Mucosa of stomach (tissue), 1 donor: ENCODE measurements at regions not wholly inside any gene's neighbourhood (a gene's known extent, or its start where the extent isn't known, plus 50 kb on each side); places are given as distances from the start of the nearest gene placed in this dataset.

Experiments
- H3K27me3 ChIP-seq: one replicate; pipeline ENCODE4 v1.7.0; 2013; ENCODE audit warnings: mild to moderate bottlenecking, low read length; ENCODE audit not compliant: control insufficient read depth, insufficient read depth
- H3K36me3 ChIP-seq: one replicate; pipeline ENCODE4 v1.7.0; 2013; ENCODE audit warnings: low read length; ENCODE audit not compliant: control insufficient read depth, insufficient read depth
- H3K4me1 ChIP-seq: one replicate; pipeline ENCODE4 v1.7.0; 2013; ENCODE audit warnings: mild to moderate bottlenecking, low read length; ENCODE audit not compliant: control insufficient read depth, insufficient read depth
- H3K4me3 ChIP-seq: one replicate; pipeline ENCODE4 v1.7.0; 2013; ENCODE audit warnings: low read length
- H3K9ac ChIP-seq: one replicate; pipeline ENCODE4 v1.7.0; 2013; ENCODE audit warnings: mild to moderate bottlenecking, low read length, moderate library complexity
- H3K9me3 ChIP-seq: one replicate; pipeline ENCODE4 v1.7.0; 2013; ENCODE audit warnings: mild to moderate bottlenecking, low read length, moderate library complexity; ENCODE audit not compliant: control insufficient read depth
- donor health status: Pancreatic carcinoma.

- no peak overlapping the region for H3K4me3 ChIP-seq
- no peaks in the 10 kb centered on the region for H3K27me3 ChIP-seq
- H3K36me3 ChIP-seq, result no peaks in the 10 kb centered on the region
- peaks cover 11% of the 10 kb centered on the region for H3K4me1 ChIP-seq
- no peak overlapping the region for H3K9ac ChIP-seq
- no peaks in the 10 kb centered on the region for H3K9me3 ChIP-seq
Measured at GRCh38 chr2:64866797-64867196, 122.4 kb upstream of the SLC1A4 start.

DNA sequence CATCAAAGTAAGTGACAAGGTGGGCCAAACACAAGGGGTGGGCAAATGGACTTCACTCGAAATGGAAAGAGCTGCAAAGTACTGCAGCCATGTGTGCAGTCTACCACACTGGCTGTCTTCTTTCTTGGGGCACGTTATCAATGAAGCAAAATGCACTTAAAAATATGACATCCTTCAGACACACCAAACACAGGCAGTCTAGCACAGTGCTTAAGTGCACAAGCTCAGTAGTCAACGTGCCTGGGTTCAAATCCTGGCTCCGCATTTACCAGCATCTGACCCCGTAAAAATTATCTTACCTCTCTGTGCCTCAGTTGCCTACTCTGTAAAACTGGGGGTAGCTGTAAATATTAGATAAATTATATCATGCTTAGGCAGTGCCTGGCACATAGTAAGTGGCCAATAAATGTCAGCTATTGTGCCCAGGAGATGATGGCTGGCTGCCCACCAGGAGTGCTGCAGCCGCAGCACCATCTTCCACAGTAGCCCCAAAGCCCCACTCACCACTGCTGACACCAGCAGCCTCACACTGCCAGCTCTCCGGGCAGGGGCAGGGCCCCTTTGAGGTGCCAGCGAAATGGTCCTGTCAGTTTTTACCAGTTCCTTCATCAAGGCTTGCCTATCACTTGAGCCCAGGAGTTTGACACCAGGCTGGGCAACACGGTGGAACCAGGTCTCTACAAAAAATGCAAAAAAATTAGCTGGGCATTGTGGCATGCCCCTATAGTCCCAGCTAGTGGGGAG is 121.8 kb upstream of the SLC1A4 start:
- H3K27me3 ChIP-seq, result no peaks in the 10 kb centered on the region
- no peaks in the 10 kb centered on the region for H3K9me3 ChIP-seq
- no peak overlapping the region for H3K4me3 ChIP-seq

GRCh38 chr2:64869126-64869525 is 120.1 kb upstream of the SLC1A4 start:
- H3K36me3 ChIP-seq, result no peaks in the 10 kb centered on the region
- H3K9ac ChIP-seq, result no peak overlapping the region
- H3K4me3 ChIP-seq, result no peak overlapping the region
- H3K9me3 ChIP-seq, result no peaks in the 10 kb centered on the region
- no peaks in the 10 kb centered on the region for H3K27me3 ChIP-seq
- peaks cover 15% of the 10 kb centered on the region for H3K4me1 ChIP-seq

More for the DNA sequence above, 121.8 kb upstream of the SLC1A4 start:
- Histone ChIP-seq H3K9ac (no peak overlapping the region), H3K4me1 (peaks cover 11% of the 10 kb centered on the region), H3K36me3 (no peaks in the 10 kb centered on the region)

DNA sequence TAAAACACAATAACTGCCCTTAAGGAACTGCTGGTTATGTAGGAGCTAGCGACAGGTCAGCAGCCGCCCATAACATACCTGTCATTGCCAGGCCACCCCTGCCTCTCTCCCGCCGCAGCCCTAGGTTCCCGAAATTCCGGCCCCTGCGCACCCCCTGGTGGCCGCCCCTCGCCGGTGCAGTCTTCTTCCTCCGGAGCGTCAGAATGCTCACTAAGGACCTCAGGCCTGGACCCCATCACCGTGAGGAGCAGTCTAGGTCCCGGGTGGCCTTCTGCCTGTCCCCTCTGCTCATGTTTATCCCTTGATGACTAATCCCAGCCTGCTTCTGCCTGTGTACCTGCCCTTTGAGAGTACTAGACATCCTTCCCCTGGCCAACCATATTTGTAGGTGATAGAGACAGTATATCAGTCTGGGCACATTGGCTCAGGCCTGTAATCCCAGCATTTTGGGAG is 115.7 kb upstream of the SLC1A4 start:
- H3K4me1 ChIP-seq, result peaks cover 12% of the 10 kb centered on the region
- no peaks in the 10 kb centered on the region for H3K36me3 ChIP-seq
- peak overlapping the region; percentile 23 for H3K9ac ChIP-seq
- no peaks in the 10 kb centered on the region for H3K27me3 ChIP-seq
- H3K9me3 ChIP-seq, result no peaks in the 10 kb centered on the region
- H3K4me3 ChIP-seq, result no peak overlapping the region

DNA sequence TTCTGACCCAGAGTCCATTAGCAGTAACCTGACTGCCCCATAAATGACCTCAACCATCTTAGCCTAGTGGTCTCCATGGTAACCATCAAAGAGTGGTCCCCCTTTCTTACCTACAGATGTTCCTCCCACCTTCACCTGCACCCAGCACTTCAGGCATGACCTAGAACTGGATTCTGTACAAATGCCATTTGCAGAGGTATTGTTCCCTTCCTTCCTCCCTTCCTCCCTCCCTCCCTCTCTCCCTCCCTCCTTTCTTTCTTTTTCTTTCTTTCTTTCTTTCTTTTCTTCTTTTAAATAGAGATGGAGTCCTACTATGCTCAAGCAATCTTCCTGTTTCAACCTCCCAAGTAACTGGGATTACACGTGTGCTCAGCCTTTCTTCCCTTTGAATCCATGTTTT is 114.6 kb upstream of the SLC1A4 start:
- H3K4me1 ChIP-seq, result peaks cover 12% of the 10 kb centered on the region
- H3K4me3 ChIP-seq, result no peak overlapping the region
- H3K9ac ChIP-seq, result no peak overlapping the region
- H3K9me3 ChIP-seq, result no peaks in the 10 kb centered on the region
- H3K27me3 ChIP-seq, result no peaks in the 10 kb centered on the region
- H3K36me3 ChIP-seq, result no peaks in the 10 kb centered on the region

- H3K27me3 ChIP-seq, result no peaks in the 10 kb centered on the region
- H3K36me3 ChIP-seq, result no peaks in the 10 kb centered on the region
- no peak overlapping the region for H3K4me3 ChIP-seq
- peaks cover 12% of the 10 kb centered on the region for H3K4me1 ChIP-seq
- no peak overlapping the region for H3K9ac ChIP-seq
- no peaks in the 10 kb centered on the region for H3K9me3 ChIP-seq
Measured at GRCh38 chr2:64875368-64875767, 113.8 kb upstream of the SLC1A4 start.

GRCh38 chr2:64876137-64876647 is 113.0 kb upstream of the SLC1A4 start:
- Histone ChIP-seq H3K4me1 (peaks cover 12% of the 10 kb centered on the region), H3K4me3 (no peak overlapping the region), H3K36me3 (no peaks in the 10 kb centered on the region), H3K9ac (no peak overlapping the region), H3K27me3 (no peaks in the 10 kb centered on the region), H3K9me3 (no peaks in the 10 kb centered on the region)

DNA sequence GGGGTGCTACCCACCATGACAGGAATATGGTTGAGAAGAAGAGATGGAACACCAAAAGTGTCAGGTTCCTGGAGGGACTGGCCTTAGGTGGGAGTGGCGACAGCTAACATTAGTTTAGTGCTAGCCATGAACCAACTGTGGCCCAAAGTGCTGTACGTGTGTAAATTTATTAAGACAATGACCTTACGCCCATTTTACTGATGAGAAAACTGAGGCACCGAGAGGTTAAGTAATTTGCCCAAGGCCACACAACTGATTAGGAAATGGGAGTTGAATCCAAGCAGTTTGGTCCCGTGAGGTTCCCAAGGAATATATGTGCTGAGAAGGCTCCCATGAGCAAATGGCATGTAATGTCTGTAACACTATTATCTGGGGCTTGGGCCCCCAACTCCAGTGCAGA is 109.5 kb upstream of the SLC1A4 start:
- Histone ChIP-seq H3K9me3 (no peaks in the 10 kb centered on the region), H3K9ac (no peak overlapping the region), H3K4me3 (no peak overlapping the region), H3K4me1 (peaks cover 8% of the 10 kb centered on the region), H3K27me3 (no peaks in the 10 kb centered on the region), H3K36me3 (no peaks in the 10 kb centered on the region)

- Histone ChIP-seq H3K36me3 (no peaks in the 10 kb centered on the region), H3K4me3 (no peak overlapping the region), H3K4me1 (peaks cover 8% of the 10 kb centered on the region), H3K9ac (no peak overlapping the region), H3K27me3 (no peaks in the 10 kb centered on the region), H3K9me3 (no peaks in the 10 kb centered on the region)
Measured at GRCh38 chr2:64880193-64880951, 108.8 kb upstream of the SLC1A4 start.

DNA sequence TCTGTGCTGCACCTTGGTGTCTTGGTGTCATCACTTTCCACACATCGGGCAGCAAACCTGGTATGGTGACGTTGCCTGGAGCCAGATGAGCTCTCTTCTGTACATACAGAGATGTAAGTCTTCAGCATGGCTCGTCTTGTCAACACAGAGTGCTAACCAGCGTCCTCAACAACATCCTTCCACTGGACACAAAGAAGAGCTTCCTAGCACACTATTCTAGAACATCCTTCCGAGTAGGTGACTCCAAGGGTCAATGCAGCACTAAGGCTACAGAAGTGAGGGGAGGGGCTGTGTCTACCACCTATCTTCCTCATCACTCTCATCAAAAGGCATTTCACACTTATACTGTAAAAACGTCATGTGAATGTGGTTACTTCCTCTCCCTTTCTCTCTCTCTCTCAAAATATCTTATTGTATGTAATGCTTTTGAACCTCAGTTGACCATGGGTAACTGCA is 108.1 kb upstream of the SLC1A4 start:
- Histone ChIP-seq H3K4me3 (no peak overlapping the region), H3K9me3 (no peaks in the 10 kb centered on the region), H3K4me1 (peaks cover 8% of the 10 kb centered on the region), H3K36me3 (no peaks in the 10 kb centered on the region), H3K9ac (no peak overlapping the region), H3K27me3 (no peaks in the 10 kb centered on the region)

- no peaks in the 10 kb centered on the region for H3K27me3 ChIP-seq
- H3K36me3 ChIP-seq, result no peaks in the 10 kb centered on the region
- H3K9me3 ChIP-seq, result no peaks in the 10 kb centered on the region
- H3K4me3 ChIP-seq, result no peak overlapping the region
- H3K4me1 ChIP-seq, result no peaks in the 10 kb centered on the region
- no peak overlapping the region for H3K9ac ChIP-seq
Measured at GRCh38 chr2:64887565-64887964, 101.6 kb upstream of the SLC1A4 start.

GRCh38 chr2:64888591-64889309 is 100.4 kb upstream of the SLC1A4 start:
- no peaks in the 10 kb centered on the region for H3K27me3 ChIP-seq
- H3K36me3 ChIP-seq, result no peaks in the 10 kb centered on the region
- no peaks in the 10 kb centered on the region for H3K4me1 ChIP-seq
- no peaks in the 10 kb centered on the region for H3K9me3 ChIP-seq
- no peak overlapping the region for H3K9ac ChIP-seq
- no peak overlapping the region for H3K4me3 ChIP-seq
